ENCODE measurements at regions not wholly inside any gene's neighbourhood (a gene's known extent, or its start where the extent isn't known, plus 50 kb on each side); places are given as distances from the start of the nearest gene placed in this dataset.

GRCh38 chr12:24121911-24122310 is 172.4 kb upstream of the SOX5 start:
- Histone ChIP-seq H3K27ac (ENCODE audit: low read length) (no peak overlapping the region), H3K4me1 (ENCODE audit: insufficient read depth, low read length) (no peaks in the 10 kb centered on the region), H3K9me3 (ENCODE audit: low read length) (no peaks in the 10 kb centered on the region), H3K36me3 (ENCODE audit: low read depth, low read length) (no peaks in the 10 kb centered on the region), H3K4me2 (ENCODE audit: low read length) (no peak overlapping the region), H3K79me2 (ENCODE audit: low read length) (no peaks in the 10 kb centered on the region), H3K27me3 (ENCODE audit: low read length) (no peaks in the 10 kb centered on the region), H2AFZ (ENCODE audit: low read length) (no peak overlapping the region), H3F3A (ENCODE audit: low read length, unreplicated experiment) (no peaks in the 10 kb centered on the region), H4K20me1 (ENCODE audit: low read length) (no peaks in the 10 kb centered on the region), H3K4me3 (ENCODE audit: low read length) (no peak overlapping the region), H3K9ac (ENCODE audit: low read length) (no peak overlapping the region), H3K9me2 (replicated peaks; ENCODE audit: low read length) (no peaks in the 10 kb centered on the region)
- POLR2A ChIA-PET (ENCODE audit: unreplicated experiment), result no interaction called here
- no peak for DNase-seq
- CTCF ChIA-PET, result no interaction called here
- BruUV-seq (replicated peaks), result no TSS peak
- ATAC-seq, result no peak
- no peak for TF ChIP-seq EZH2 (IDR thresholded peaks at IDR 0.05; ENCODE audit: low read length, unreplicated experiment)
- no peak for TF ChIP-seq EZH2phosphoT487 (IDR thresholded peaks at IDR 0.05; ENCODE audit: borderline replicate concordance, low read length)
- no peak for TF ChIP-seq CTCF (conservative IDR thresholded peaks at IDR 0.05; ENCODE audit: low read depth, low read length)
- intact Hi-C loops (cut with micrococcal nuclease), result no loop called here

- no peak overlapping the region for H3K4me2 ChIP-seq (ENCODE audit: low read length)
- DNase-seq (no peak), ATAC-seq (no peak)
- CTCF ChIA-PET, result no interaction called here
- H3F3A ChIP-seq (ENCODE audit: low read length, unreplicated experiment), result no peaks in the 10 kb centered on the region
- H3K9me3 ChIP-seq (ENCODE audit: low read length), result no peaks in the 10 kb centered on the region
- no peaks in the 10 kb centered on the region for H4K20me1 ChIP-seq (ENCODE audit: low read length)
- POLR2A ChIA-PET (ENCODE audit: unreplicated experiment), result no interaction called here
- no peaks in the 10 kb centered on the region for H3K27me3 ChIP-seq (ENCODE audit: low read length)
- no peak overlapping the region for H2AFZ ChIP-seq (ENCODE audit: low read length)
- H3K4me1 ChIP-seq (ENCODE audit: insufficient read depth, low read length), result no peaks in the 10 kb centered on the region
- H3K4me3 ChIP-seq (ENCODE audit: low read length), result no peak overlapping the region
- no peak overlapping the region for H3K27ac ChIP-seq (ENCODE audit: low read length)
- H3K36me3 ChIP-seq (ENCODE audit: low read depth, low read length), result no peaks in the 10 kb centered on the region
- TF ChIP-seq EZH2phosphoT487 (IDR thresholded peaks at IDR 0.05; ENCODE audit: borderline replicate concordance, low read length), result no peak
- TF ChIP-seq EZH2 (IDR thresholded peaks at IDR 0.05; ENCODE audit: low read length, unreplicated experiment), result no peak
- TF ChIP-seq CTCF (conservative IDR thresholded peaks at IDR 0.05; ENCODE audit: low read depth, low read length), result no peak
- no TSS peak for BruUV-seq (replicated peaks)
- H3K9ac ChIP-seq (ENCODE audit: low read length), result no peak overlapping the region
- H3K79me2 ChIP-seq (ENCODE audit: low read length), result no peaks in the 10 kb centered on the region
- H3K9me2 ChIP-seq (replicated peaks; ENCODE audit: low read length), result no peaks in the 10 kb centered on the region
- intact Hi-C loops (cut with micrococcal nuclease), result no loop called here
Observed at GRCh38 chr12:24118668-24119067, 169.2 kb upstream of the SOX5 start.

- H3K27ac ChIP-seq (ENCODE audit: low read length), result no peak overlapping the region
Observed at GRCh38 chr12:24116548-24116947, 167.1 kb upstream of the SOX5 start.

More at GRCh38 chr12:24116548-24116947, 167.1 kb upstream of the SOX5 start:
- ChIA-PET CTCF (no interaction called here), POLR2A (ENCODE audit: unreplicated experiment) (no interaction called here)
- Histone ChIP-seq H3K4me1 (ENCODE audit: insufficient read depth, low read length) (no peaks in the 10 kb centered on the region), H3K36me3 (ENCODE audit: low read depth, low read length) (no peaks in the 10 kb centered on the region), H2AFZ (ENCODE audit: low read length) (no peak overlapping the region), H3K4me3 (ENCODE audit: low read length) (no peak overlapping the region), H3K27me3 (ENCODE audit: low read length) (no peaks in the 10 kb centered on the region), H3F3A (ENCODE audit: low read length, unreplicated experiment) (no peaks in the 10 kb centered on the region), H3K4me2 (ENCODE audit: low read length) (no peak overlapping the region), H3K9me3 (ENCODE audit: low read length) (no peaks in the 10 kb centered on the region), H4K20me1 (ENCODE audit: low read length) (no peaks in the 10 kb centered on the region), H3K9ac (ENCODE audit: low read length) (no peak overlapping the region), H3K79me2 (ENCODE audit: low read length) (no peaks in the 10 kb centered on the region), H3K9me2 (replicated peaks; ENCODE audit: low read length) (no peaks in the 10 kb centered on the region)
- intact Hi-C loops (cut with micrococcal nuclease), result no loop called here
- BruUV-seq (replicated peaks), result no TSS peak
- TF ChIP-seq EZH2 (IDR thresholded peaks at IDR 0.05; ENCODE audit: low read length, unreplicated experiment) (no peak), EZH2phosphoT487 (IDR thresholded peaks at IDR 0.05; ENCODE audit: borderline replicate concordance, low read length) (no peak), CTCF (conservative IDR thresholded peaks at IDR 0.05; ENCODE audit: low read depth, low read length) (no peak)
- ATAC-seq (no peak), DNase-seq (no peak)

Data from PC-3 (cell line).